ENCODE measurements at regions not wholly inside any gene's neighbourhood (a gene's known extent, or its start where the extent isn't known, plus 50 kb on each side); places are given as distances from the start of the nearest gene placed in this dataset.
"Not testable (repeated sequence)": the region's sequence is repeated elsewhere in the genome, so short reads cannot be mapped to it uniquely, and the experiment has no call there.

DNA sequence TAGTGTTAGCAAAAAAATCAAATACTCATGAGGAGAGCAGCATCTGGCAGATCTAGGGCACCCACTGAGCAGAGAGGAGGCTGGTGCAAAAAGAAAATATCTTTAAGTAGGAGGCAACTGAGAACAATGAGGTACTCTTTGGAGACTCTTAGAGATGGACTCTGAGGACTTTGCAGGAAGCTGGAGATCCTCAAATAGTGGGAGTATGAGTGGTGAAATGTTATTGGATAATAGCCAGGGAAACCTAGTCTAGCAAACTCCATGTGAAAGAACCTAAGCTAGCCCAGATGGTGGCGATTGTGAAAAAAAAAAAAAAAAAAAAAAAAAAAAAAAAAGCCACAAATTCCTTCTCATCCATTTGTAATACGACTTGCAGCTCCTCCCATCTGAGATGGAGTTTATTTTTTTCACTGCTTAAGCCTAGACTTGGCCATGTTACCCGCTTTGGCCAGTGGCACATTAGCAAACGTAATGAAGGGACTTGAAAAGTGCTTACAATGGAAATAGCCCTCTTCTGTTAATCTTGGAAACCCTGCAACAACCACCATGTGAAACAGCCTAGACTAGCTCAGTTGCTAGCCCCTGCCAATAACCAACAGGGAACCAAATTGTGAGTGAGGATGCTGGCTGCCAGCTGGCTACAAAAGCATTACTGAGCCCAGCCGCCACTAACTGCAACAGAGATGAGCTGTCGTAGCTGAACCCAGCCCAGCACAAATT, 476.2 kb downstream of the KLF12 start:
- DNase-seq, result no peak

DNA sequence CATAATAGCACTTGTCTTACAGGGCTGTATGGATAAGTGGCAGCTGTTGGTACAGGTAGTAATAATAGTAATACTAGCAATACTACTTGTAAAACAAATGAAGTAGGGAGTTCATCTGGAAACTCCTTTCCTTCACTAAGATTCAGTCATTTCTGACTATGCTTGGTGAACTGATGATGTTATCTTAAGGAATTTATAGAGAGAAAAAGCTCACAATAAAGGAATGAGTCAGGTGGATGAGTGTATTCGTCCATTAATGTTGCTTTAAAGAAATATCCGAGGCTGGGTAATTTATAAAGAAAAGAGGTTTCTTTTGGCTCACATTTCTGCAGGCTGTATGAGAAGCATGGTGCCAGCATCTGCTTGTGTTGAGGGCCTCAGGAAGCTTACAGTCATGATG, 477.3 kb downstream of the KLF12 start:
- DNase-seq, result no peak

DNA sequence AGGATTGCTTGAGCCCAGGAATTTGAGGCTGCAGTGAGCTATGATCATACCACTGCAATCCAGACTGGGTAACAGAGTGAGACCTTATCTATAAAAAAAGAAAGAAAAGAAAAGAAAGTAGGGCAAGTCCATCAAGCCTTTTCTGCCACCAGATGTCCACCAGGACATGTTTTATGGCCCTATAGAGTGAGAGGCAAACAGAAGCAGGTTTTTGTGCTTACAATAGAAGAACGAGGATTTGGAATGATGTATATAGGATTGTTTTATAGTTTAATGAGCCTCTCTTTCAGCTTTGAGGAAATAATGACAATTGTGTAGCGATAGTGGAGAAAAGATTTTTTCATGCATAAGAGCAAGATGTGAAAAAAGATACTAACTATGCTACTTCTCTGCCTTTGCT, 480.5 kb downstream of the KLF12 start:
- no peak for DNase-seq

DNA sequence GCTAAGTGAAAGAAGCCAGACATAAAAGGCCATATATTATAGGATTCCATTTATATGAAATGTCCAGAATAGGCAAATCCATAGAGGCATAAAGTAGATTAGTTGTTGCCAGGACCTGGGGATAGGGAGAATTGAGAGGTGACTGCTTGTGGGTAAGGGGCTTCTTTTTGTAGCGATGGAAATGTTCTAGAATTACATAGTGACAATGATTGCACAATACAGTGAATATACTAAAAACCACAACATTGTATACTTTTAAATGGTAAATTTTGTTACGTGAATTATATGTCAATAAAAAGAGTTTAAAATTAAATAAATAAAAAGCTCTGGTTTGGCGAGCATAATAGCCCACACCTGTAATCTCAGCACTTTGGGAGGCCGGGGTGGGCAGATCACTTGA, 486.8 kb downstream of the KLF12 start:
- DNase-seq, result no peak

DNA sequence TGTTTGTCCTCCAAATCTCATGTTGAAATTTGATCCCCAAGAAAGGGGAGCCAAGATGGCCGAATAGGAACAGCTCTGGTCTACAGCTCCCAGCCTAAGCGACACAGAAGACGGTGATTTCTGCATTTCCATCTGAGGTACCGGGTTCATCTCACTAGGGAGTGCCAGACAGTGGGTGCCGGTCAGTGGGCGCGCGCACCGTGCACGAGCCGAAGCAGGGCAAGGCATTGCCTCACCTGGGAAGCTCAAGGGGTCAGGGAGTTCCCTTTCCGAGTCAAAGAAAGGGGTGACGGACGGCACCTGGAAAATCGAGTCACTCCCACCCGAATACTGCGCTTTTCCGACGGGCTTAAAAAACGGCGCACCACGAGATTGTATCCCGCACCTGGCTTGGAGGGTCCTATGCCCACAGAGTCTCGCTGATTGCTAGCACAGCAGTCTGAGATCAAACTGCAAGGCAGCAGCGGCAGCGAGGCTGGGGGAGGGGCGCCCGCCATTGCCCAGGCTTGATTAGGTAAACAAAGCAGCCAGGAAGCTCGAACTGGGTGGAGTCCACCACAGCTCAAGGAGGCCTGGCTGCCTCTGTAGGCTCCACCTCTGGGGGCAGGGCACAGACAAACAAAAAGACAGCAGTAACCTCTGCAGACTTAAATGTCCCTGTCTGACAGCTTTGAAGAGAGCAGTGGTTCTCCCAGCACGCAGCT, 493.6 kb downstream of the KLF12 start:
- DNase-seq, result not testable (repeated sequence)

DNA sequence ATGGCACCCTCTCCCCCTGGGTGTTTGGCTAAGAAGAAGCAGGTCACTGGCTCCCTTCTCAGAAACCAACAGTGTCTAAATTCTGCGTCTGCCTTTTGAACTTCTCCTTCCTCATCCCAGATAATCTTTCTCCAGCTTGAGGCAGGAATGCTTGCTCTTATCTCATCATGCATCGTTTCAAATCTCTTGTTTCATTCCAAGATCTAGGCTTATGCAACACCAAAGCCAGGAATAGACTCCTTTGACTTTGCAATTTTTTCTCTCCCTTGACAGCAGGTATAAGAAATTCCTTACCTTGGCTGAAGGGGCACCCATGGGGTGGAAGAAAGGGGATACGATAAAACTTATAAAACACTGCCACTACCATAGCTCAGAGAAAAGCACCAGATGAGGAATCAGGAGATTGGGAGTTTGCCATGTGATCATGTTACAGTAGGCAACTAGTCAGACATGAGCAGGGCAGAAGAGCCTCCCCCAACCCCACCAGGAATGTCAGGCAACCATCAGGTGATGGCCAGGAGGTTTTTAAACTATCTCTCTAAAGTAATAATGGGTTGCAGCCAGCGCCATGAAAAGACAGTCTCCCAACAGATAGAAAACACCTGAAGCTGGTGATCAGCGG, 498.9 kb downstream of the KLF12 start:
- no peak for DNase-seq

DNA sequence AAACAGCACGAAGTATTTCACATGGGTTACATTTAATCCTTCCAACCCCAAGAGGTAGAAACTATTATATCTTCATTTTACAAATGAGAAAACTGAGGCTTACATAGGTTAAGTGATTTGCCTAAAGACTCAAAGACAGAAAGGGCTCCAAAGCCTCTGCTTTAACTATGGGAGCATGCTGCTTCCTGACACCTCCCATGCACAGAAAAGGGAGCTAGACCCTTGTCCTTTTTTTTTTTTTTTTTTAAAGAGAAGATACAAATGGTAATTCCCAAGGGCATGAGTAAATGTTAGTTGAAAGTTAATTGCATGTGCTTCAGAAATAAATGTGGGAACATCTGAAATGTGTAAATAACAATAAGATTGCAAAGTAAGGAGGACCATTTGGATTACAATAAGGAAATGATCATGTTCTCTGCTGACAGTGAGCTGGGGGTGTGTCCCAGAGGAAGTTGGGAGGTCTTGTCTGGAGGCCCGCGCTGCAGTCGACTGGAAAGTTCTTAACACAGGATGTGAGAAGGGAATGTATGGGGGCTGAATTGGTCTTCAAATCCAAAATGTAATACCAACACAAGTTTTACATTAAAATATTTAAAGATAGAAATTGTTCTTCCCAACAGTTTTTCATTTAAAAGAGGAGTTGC, 500.3 kb downstream of the KLF12 start:
- no peak for DNase-seq

DNA sequence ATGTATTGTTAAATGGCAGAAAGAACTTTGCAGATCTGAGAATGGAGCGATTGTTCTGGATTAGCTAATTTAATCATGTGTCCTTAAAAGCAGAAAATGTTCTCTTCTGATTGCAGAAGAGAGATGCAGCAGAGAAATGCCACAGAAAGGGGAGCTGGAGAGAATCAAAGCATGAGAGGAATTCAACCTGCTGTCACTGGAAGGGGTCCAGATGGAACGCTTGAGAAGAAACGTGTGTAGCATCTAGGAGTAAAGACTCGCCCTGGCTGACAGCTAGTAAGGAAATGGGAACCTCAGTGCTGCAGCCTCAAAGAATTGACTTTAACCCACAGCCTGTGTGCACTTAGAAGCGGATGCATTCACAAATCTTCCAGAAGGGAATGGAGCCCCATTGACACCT, 502.8 kb downstream of the KLF12 start:
- DNase-seq, result no peak

DNA sequence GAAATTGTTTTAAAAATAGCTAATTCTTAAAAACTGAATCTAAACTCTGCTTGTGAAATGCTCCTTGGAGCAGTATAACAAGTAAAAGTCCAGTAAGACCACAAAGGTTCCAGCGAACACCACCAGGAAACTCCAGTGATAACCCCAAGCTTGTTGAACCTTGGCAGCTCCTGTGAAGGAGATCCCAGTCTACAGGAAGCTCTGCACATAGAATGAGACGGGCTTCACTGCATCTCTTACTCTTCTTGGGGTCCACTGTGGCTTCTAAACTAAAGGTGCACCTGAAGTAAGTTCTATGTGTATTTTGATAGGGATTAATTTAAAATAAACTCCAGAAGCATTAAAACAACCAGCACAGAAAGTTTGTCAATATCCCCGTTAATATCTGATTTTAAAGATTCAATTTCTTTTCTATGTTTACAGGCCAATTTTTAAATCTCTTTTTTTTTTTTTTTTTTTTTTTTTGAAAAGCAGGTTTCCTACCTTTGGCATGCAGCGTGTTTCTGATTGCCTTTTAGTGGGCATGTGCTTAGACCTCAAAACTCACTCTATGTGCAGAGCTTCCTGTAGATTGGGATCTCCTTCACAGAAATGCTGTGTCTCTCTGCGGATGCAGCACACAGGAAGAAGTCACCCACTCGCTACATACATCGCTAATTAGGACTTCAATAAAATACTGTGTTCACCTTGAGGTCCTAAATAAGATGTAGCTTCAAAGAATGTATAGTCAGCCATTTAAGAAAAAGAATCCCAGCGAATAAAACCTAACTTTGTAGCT, 508.5 kb downstream of the KLF12 start:
- no peak for DNase-seq

DNA sequence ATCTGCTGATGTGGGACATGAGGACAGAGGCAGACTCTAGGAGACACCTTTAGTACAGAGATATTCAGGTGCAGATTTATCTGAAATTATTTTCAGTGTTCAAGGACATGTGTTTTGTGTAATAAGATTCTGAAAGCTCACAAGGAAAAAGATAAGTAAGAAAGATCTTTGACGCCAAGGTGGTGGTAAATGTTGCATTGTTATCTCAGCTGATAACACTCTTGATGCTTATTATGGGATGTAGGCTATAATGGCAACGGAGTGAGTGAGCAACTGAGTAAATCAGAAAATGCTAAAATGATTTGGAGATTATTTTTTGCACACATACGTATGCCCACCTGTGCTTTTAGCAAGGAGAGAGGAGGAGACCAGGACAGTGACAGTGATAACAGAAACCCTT, 510.9 kb downstream of the KLF12 start:
- DNase-seq, result no peak

DNA sequence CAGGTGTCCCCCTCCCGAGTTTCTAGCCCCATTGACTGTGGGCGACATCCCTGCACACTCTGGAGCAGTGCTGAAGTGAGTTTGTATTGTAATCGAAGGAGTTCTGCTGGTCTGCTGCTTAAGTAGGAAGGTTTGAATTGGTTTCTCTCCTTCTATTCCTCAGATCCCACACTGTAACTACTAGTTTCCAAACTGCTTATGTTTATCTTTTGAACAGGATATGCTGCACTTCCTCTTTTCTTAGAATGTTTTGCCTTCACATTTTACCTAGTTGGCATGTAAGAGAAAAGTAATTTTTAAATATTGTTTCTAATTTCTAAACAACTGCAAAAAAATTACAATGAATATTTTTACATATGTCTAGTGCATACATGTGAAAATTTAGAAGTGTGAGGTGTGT, 511.8 kb downstream of the KLF12 start:
- no peak for DNase-seq

DNA sequence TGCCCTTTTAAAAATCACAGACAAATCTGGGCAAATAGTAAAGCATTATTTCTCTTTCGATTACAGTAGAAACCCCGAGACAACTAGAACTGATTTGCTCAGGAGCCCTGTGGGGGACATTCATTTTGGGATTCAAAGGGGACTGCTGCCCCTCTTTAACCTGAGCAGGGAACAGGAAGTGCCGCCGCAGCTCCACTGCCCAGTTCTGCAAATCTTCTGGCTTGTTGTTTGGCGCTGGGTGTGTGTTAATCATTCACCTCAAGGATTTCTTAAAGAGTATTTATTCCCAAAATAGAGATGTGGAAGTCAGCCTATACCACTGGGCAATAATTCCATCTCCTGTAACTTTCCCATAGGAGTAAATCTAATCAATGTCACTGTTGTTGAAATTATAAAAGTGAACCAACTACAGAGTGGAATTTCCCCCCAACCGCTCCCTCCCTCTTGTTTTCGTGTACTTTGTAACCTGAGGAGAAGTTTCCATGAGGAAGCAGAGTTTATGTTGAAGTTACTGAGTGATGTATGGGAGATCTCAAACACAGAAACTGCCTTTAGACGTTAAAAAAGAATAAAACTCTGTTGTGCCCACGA, 515.8 kb downstream of the KLF12 start:
- DNase-seq, result no peak

DNA sequence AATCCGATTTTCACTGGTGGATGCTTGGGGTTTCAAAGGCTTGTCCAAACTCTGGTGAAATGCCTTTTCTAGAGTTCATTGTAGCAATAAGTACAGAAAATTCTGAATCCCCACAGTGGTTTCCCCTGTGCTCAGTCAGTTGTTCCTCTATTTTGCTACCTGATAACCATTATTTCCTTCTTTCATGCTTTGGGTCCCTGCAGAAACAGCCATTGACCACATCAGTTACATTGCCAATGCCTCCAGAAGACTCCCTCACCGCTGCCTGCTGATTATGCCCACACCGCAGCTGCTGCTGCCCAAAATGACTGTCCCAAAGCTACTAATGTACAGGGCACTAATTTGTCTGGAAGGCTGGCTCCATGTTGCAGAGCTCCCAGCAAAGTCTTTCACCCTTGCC, 517.3 kb downstream of the KLF12 start:
- peak; percentile 29 for DNase-seq

DNA sequence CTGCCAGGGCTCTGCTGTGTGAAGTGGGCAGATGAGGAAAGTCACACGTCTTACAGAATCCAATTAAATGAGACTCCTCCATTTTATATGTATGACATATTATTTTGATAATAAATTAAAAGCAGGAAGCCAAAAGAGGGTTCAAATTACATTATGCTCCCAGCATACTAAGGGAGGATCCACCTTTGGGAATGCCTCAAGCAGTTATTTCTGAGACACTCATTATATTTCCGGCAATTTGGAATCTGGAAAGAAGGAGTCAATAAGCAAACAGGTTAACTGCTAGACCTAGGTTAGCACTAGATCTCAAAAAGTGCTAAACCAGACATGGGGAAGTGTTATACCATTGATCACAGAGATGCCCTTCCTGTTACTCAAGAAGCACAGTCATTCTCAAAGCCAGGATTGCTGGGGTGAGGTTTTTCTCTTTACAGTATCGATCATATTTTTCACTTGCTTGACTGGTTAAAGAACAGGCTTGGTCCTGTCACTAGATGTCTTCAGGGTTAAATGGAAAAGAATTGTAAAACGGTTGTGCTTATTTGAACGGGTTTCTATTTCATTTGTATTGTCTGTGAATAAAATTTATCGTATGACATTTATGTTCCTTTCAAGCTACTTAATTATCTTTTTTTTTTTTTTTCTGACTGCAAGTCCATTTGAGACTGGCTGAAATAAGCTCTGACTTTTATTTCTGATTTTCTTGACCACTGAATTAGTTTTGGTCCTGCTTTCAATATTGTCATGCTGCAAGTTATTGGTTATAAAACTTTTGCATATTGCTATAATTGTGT, 523.2 kb downstream of the KLF12 start:
- DNase-seq, result no peak

DNA sequence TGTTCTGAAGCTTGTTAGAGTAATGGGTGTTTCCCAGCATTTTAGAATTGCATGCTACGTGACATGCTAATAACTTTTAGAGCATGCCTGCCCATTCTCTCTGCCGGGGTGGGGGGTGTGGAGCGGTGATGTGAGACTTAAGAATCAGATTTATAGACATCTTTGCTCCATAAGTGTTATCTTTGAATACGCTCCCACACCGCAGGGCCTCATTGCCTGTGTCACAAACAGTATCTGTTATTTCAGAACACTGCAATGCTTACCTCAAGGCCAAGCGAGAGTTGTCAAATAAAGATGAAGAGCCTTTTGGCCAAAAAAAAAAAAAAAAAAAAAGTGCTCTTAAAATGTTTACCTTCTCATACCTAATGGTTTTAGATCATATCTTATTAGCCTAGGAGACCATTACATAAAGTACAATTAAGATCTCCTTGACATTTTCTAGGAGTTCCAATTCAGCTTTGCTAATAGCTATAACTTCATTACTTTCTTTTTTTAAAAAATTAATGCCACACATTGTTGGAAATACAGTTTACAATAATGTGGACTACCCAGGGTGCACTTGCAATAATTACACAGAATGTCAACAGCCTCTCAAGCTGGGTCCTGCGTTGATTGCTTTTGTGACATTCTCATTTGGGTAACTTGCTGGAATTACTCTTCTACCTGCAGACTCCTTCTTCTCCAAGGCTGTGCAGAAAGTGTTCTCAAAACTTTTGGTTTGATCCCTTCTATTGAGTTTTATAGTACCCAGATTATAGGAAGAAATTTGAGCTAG, 525.3 kb downstream of the KLF12 start:
- DNase-seq, result no peak

DNA sequence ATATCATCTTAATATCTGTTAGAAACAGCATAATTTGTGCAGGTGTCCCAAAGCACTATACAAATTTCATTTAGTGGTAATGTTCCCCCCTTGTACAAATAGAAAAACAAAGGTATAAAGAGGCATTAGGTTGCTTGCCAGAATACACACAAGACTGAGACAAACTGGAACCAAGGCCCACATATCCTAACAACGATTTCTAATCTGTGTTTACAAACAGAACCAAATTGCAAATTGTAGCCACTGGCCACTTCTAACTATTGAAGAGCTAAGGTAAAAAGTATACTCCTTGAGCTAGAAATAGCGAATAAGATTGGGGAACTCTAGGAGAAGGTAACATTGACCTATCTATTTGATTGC, 526.1 kb downstream of the KLF12 start:
- DNase-seq, result no peak

DNA sequence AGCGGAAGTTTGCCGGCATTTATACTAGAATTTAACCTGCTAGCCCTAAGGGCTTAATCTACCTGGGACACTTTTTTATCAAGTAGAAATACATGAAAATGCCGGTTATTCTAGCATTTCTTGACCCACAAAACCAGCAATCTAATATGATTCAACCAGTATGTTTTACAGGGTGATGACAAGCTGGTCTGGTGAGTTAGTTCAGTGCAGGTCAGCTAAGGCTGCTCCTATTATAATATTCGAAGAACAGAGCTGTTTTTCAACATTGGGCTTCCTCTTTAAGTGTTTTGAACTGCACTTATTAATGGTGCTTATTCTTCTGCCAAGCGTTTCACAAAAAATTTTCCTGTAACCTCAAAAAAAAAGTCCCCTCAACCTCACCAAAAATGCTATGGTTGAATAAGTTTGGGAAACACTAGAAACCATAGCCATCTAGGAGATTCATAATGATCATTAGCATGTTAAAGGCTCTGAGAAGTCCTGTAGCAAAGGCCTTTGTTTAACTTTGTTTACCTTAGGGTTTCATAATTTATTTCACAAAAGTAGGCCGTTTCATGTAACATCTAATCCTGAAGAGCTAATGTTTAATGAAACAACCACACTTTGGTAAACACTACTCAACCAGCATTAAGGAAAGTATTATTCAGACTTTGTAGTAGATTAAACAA, 526.6 kb downstream of the KLF12 start:
- DNase-seq, result no peak

DNA sequence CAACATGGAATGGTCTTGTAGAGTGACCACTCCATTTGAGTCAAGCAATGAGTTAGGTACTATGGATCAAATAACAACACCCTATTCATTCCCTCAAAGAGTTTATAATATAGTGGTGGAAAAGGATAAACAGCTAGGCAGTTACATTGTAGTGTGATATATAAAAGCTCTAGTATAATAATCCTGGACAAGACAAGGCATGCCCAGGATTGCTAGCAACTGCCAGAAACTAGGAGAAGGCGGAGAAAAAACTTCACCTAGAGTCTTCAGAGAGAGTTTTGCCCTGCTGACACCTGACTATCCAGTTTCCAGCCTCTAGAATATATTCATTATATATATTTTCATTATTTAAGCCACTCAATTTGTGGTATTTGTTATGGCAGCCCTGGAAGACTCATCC, 530.6 kb downstream of the KLF12 start:
- DNase-seq, result no peak

DNA sequence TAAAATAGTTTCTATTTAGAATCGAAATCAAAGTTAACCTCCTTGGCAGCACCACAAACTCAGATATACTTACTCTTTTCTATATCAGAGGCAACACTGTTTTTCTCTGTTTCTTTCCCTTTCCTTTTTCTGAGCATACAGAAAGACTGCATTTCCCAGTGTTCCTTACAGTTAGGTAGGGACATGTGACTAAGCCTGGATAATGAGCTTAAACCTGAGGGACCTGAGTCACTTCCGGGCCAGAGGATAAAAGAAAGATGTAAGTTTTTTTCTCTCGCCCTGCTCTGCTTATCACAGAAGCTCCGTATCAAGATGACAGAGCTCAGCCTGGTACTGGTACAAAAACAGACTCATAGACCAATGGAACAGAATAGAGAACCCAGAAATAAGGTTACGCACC, 531.9 kb downstream of the KLF12 start:
- no peak for DNase-seq

DNA sequence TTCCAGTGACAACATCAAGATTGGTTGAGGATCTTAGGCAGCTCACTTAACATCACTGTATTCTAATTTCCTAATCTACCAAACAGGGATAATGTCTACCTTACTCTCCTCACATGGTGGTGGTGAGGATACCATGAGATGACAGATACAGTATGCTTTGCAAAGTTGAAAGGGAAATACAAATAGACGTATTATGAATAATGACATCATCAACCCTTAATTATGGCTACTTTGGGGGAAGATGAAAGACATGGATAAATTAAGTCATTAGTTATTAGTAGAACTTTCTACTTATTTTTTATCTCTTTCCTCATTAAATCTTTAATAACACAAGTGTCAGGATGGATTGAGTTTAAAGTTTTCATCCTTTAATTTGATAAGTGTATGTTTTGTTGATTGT, 532.5 kb downstream of the KLF12 start:
- no peak for DNase-seq
